H9 (cell line): ENCODE measurements at regions not wholly inside any gene's neighbourhood (a gene's known extent, or its start where the extent isn't known, plus 50 kb on each side); places are given as distances from the start of the nearest gene placed in this dataset.

Experiments
- DNase-seq: peaks from one replicate; pipeline ENCODE4 v3.0.0-alpha.2; 2017
- H2AFZ ChIP-seq: one replicate; pipeline ENCODE4 v1.6.1; 2013; ENCODE audit warnings: mild to moderate bottlenecking, low read length, control low read depth, moderate library complexity
- H2AK5ac ChIP-seq: 2 replicates; pipeline ENCODE4 v1.6.1; 2013; ENCODE audit warnings: low read length, control low read depth, mixed read lengths; ENCODE audit not compliant: insufficient read length
- H2BK120ac ChIP-seq: one replicate; pipeline ENCODE4 v1.6.1; 2013; ENCODE audit warnings: low read depth, mild to moderate bottlenecking, low read length, control low read depth, inconsistent platforms; ENCODE audit not compliant: poor library complexity, severe bottlenecking
- H2BK12ac ChIP-seq: 2 replicates; pipeline ENCODE4 v1.6.1; 2013; ENCODE audit warnings: low read length, control low read depth, mixed read lengths, low read depth; ENCODE audit not compliant: insufficient read length
- H2BK15ac ChIP-seq: 2 replicates; pipeline ENCODE4 v1.6.1; 2013; ENCODE audit warnings: low read depth, low read length, control low read depth
- H2BK20ac ChIP-seq: one replicate; pipeline ENCODE4 v1.6.1; 2013; ENCODE audit warnings: low read depth, mild to moderate bottlenecking, low read length, control low read depth, inconsistent platforms; ENCODE audit not compliant: poor library complexity, severe bottlenecking
- H2BK5ac ChIP-seq: 2 replicates; pipeline ENCODE4 v1.6.1; 2013; ENCODE audit warnings: low read length, control low read depth, mixed read lengths; ENCODE audit not compliant: insufficient read length
- H3K14ac ChIP-seq: 2 replicates; pipeline ENCODE4 v1.6.1; 2013; ENCODE audit warnings: low read length, control low read depth; ENCODE audit not compliant: insufficient read depth
- H3K18ac ChIP-seq: 2 replicates; pipeline ENCODE4 v1.6.1; 2013; ENCODE audit warnings: low read depth, mild to moderate bottlenecking, mixed read lengths, low read length, control low read depth; ENCODE audit not compliant: insufficient read length
- H3K23ac ChIP-seq: 2 replicates; pipeline ENCODE4 v1.6.1; 2013; ENCODE audit warnings: low read length, control low read depth, mixed read lengths, low read depth; ENCODE audit not compliant: insufficient read length
- H3K23me2 ChIP-seq: 2 replicates; pipeline ENCODE4 v1.6.1; 2013; ENCODE audit warnings: low read depth, mild to moderate bottlenecking, mixed read lengths, low read length, control low read depth; ENCODE audit not compliant: insufficient read length, poor library complexity, severe bottlenecking
- H3K27ac ChIP-seq: 2 replicates; pipeline ENCODE4 v1.5.1; 2013; ENCODE audit warnings: low read length, control low read depth, mixed read lengths, low read depth; ENCODE audit not compliant: insufficient read length
- H3K27me3 ChIP-seq: 2 replicates; pipeline ENCODE4 v1.6.1; 2013; ENCODE audit warnings: low read length, control low read depth, inconsistent platforms; ENCODE audit not compliant: insufficient read depth
- H3K4ac ChIP-seq: 2 replicates; pipeline ENCODE4 v1.6.1; 2013; ENCODE audit warnings: low read depth, mild to moderate bottlenecking, control low read depth, inconsistent platforms, low read length, moderate library complexity
- H3K4me1 ChIP-seq: 2 replicates; pipeline ENCODE4 v1.6.1; 2013; ENCODE audit warnings: low read length, control low read depth, inconsistent platforms; ENCODE audit not compliant: insufficient read depth
- H3K4me2 ChIP-seq: 2 replicates; pipeline ENCODE4 v1.6.1; 2013; ENCODE audit warnings: low read length, control low read depth, mixed read lengths; ENCODE audit not compliant: insufficient read length, insufficient read depth
- H3K56ac ChIP-seq: 2 replicates; pipeline ENCODE4 v1.6.1; 2013; ENCODE audit warnings: low read depth, mild to moderate bottlenecking, mixed read lengths, low read length, control low read depth; ENCODE audit not compliant: insufficient read length
- H3K79me1 ChIP-seq: 2 replicates; pipeline ENCODE4 v1.6.1; 2013; ENCODE audit warnings: low read depth, mild to moderate bottlenecking, moderate library complexity, low read length, control low read depth, inconsistent platforms; ENCODE audit not compliant: insufficient read depth, poor library complexity, severe bottlenecking
- H3K79me2 ChIP-seq: 2 replicates; pipeline ENCODE4 v1.6.1; 2013; ENCODE audit warnings: low read length, control low read depth, inconsistent platforms; ENCODE audit not compliant: insufficient read depth
- H3K9ac ChIP-seq: 2 replicates; pipeline ENCODE4 v1.6.1; 2013; ENCODE audit warnings: low read length, control low read depth, mixed read lengths; ENCODE audit not compliant: insufficient read length; ENCODE audit errors: extremely low read depth
- H3K9me3 ChIP-seq: one replicate; pipeline ENCODE4 v1.6.1; 2013; ENCODE audit warnings: low read depth, low read length, inconsistent platforms; ENCODE audit not compliant: control insufficient read depth
- H3T11ph ChIP-seq: one replicate; pipeline ENCODE4 v1.6.1; 2013; ENCODE audit warnings: mild to moderate bottlenecking, low read length, control low read depth, inconsistent platforms
- H4K20me1 ChIP-seq: one replicate; pipeline ENCODE4 v1.6.1; 2013; ENCODE audit not compliant: control insufficient read depth, insufficient read length, insufficient read depth
- H4K5ac ChIP-seq: 2 replicates; pipeline ENCODE4 v1.6.1; 2013; ENCODE audit warnings: low read depth, mild to moderate bottlenecking, mixed read lengths, low read length, control low read depth; ENCODE audit not compliant: insufficient read length
- H4K8ac ChIP-seq: replicated peaks from 2 replicates; pipeline ENCODE4 v1.6.1; 2013; ENCODE audit warnings: low read length, control low read depth, mixed read lengths, low read depth; ENCODE audit not compliant: insufficient read length
- H4K91ac ChIP-seq: 2 replicates; pipeline ENCODE4 v1.6.1; 2013; ENCODE audit warnings: low read depth, mild to moderate bottlenecking, moderate library complexity, mixed read lengths, low read length, control low read depth; ENCODE audit not compliant: insufficient read length
- H3K27ac Mint-ChIP-seq, 3 experiments: 2 replicates in 2 of 3; 3 replicates in 1 of 3; pipeline ENCODE4 v1.8.0; 2020 to 2021; ENCODE audit warnings: mixed read lengths in 3 of 3, mild to moderate bottlenecking in 1 of 3, moderate library complexity in 1 of 3
- H3K27me3 Mint-ChIP-seq: 2 replicates; pipeline ENCODE4 v1.8.0; 2021; ENCODE audit warnings: low read depth, mild to moderate bottlenecking, moderate library complexity, mixed read lengths
- H3K36me3 Mint-ChIP-seq, 3 experiments: 2 replicates in 2 of 3; 3 replicates in 1 of 3; pipeline ENCODE4 v1.8.0; 2020 to 2021; ENCODE audit warnings: low read depth in 3 of 3, mixed read lengths in 3 of 3; ENCODE audit not compliant: insufficient read depth in 1 of 3
- H3K4me1 Mint-ChIP-seq, 2 experiments: 2 replicates each; pipeline ENCODE4 v1.8.0; 2020; ENCODE audit warnings: mixed read lengths in 2 of 2
- H3K4me3 Mint-ChIP-seq, 2 experiments: 2 replicates in 1 of 2; 3 replicates in 1 of 2; pipeline ENCODE4 v1.8.0; 2020 to 2021; ENCODE audit warnings: mild to moderate bottlenecking in 2 of 2, mixed read lengths in 2 of 2, moderate library complexity in 1 of 2
- H3K9me3 Mint-ChIP-seq, 2 experiments: 2 replicates in 1 of 2; 3 replicates in 1 of 2; pipeline ENCODE4 v1.8.0; 2020; ENCODE audit warnings: mild to moderate bottlenecking in 2 of 2, mixed read lengths in 2 of 2, moderate library complexity in 1 of 2
- CTCF ChIP-seq: fragments of 200-600 bp; sonication (generic); conservative IDR thresholded peaks from 3 replicates; pipeline ENCODE4 v1.8.0; 2021; ENCODE audit warnings: antibody characterized with exemption, mild to moderate bottlenecking
- WGBS: extraction: QIAGEN DNeasy Blood & Tissue Kit; methylation state at CpG from one replicate; pipeline ENCODE4 v1.1.7; 2013; ENCODE audit warnings: missing lambda C conversion rate, low lambda C conversion rate, mixed read lengths; ENCODE audit not compliant: insufficient read length; ENCODE audit errors: extremely low coverage; 5-methylcytosine and 5-hydroxymethylcytosine counted together

GRCh38 chr2:128941751-128942150 lies 623.1 kb upstream of the HS6ST1 start:
- Histone ChIP-seq H3T11ph (no peak overlapping the region), H3K4me2 (no peak overlapping the region), H2BK5ac (no peak overlapping the region), H2BK12ac (no peak overlapping the region), H2BK20ac (no peak overlapping the region), H3K4ac (no peak overlapping the region), H3K4me1 (no peaks in the 10 kb centered on the region), H3K27me3 (no peaks in the 10 kb centered on the region), H3K18ac (no peak overlapping the region), H3K79me2 (no peaks in the 10 kb centered on the region), H4K5ac (no peak overlapping the region), H3K56ac (no peak overlapping the region), H2BK15ac (no peak overlapping the region), H3K27ac (no peak overlapping the region), H3K14ac (no peak overlapping the region), H4K20me1 (peaks cover 3% of the 10 kb centered on the region), H2AFZ (no peak overlapping the region), H3K9ac (no peak overlapping the region), H3K23me2 (no peaks in the 10 kb centered on the region), H4K91ac (no peak overlapping the region), H2BK120ac (peak overlapping the region; percentile 36), H3K23ac (no peak overlapping the region), H3K9me3 (no peaks in the 10 kb centered on the region), H4K8ac (no peak overlapping the region), H2AK5ac (no peak overlapping the region), H3K79me1 (no peaks in the 10 kb centered on the region)
- no CpG with 5 or more reads among the region's 3 CpGs for WGBS
- H3K4me1 Mint-ChIP-seq: no peaks in the 10 kb centered on the region
- H3K27ac Mint-ChIP-seq: no peak overlapping the region
- H3K4me3 Mint-ChIP-seq: no peak overlapping the region
- peaks cover 0 to 5% (median 0%) of the 10 kb centered on the region in 3 experiments; a peak in 1 of 7 replicates for H3K36me3 Mint-ChIP-seq
- peaks cover 2% of the 10 kb centered on the region for H3K27me3 Mint-ChIP-seq
- no peak for TF ChIP-seq CTCF
- H3K9me3 Mint-ChIP-seq: peaks cover 10 to 13% of the 10 kb centered on the region in 2 experiments; a peak in 3 of 5 replicates
- DNase-seq: no peak
